ENCODE measurements at regions not wholly inside any gene's neighbourhood (a gene's known extent, or its start where the extent isn't known, plus 50 kb on each side); places are given as distances from the start of the nearest gene placed in this dataset.

DNA sequence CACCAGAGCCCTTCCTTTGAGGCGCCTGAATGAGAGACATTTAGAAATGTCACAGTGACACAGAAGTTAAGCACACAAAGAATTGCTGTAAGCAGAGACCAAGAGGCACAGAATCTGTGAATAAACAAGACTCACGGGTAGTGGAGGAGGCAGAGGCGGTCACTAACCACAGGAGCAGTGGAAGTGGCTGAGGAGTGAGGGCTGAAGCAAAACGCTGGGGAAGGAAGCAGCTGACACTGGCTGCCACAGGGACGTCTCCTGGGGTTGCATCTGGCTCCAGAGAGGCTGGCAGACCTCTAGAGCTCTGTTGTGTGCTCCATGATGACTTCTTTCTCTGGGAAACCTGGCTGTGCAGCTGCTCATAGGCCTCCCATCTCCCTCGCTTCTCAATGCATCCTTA is 65.0 kb upstream of the SLC2A12 start:
- Histone ChIP-seq H3K27me3 (peaks cover 14% of the 10 kb centered on the region), H3K4me3 (no peak overlapping the region), H3K9me3 (no peaks in the 10 kb centered on the region), H3K36me3 (no peaks in the 10 kb centered on the region), H3K27ac (no peak overlapping the region), H3K4me1 (no peaks in the 10 kb centered on the region)
- TF ChIP-seq EP300 (IDR thresholded peaks at IDR 0.05) = no peak
- no peak for TF ChIP-seq POLR2A (IDR thresholded peaks at IDR 0.05)
- TF ChIP-seq, protein P1, sequence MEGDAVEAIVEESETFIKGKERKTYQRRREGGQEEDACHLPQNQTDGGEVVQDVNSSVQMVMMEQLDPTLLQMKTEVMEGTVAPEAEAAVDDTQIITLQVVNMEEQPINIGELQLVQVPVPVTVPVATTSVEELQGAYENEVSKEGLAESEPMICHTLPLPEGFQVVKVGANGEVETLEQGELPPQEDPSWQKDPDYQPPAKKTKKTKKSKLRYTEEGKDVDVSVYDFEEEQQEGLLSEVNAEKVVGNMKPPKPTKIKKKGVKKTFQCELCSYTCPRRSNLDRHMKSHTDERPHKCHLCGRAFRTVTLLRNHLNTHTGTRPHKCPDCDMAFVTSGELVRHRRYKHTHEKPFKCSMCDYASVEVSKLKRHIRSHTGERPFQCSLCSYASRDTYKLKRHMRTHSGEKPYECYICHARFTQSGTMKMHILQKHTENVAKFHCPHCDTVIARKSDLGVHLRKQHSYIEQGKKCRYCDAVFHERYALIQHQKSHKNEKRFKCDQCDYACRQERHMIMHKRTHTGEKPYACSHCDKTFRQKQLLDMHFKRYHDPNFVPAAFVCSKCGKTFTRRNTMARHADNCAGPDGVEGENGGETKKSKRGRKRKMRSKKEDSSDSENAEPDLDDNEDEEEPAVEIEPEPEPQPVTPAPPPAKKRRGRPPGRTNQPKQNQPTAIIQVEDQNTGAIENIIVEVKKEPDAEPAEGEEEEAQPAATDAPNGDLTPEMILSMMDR (IDR thresholded peaks at IDR 0.05) = no peak
- WGBS = 54% methylated on average over 6 of the region's 6 CpGs
- DNase-seq (ENCODE audit: low spot score in 2 of 2) = no peak

DNA sequence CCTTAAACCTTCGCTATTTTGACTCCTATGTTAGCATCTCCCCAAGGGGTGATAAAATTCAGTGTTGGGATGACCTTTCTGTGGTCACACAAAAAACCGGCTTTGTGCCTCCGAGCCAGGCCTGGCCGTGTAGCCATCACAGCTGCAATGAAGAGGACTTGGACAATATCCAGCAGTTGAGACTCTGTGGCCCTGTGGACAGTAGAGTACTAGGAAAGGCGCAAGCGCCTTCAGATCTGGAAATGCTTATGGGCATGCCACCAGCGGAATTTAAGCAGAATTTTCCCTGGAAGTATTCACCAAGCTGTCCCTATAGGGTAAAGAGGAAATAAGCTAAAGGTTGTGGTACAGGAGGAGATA is 63.3 kb upstream of the SLC2A12 start:
- no peak for DNase-seq (ENCODE audit: low spot score in 2 of 2)
- TF ChIP-seq, protein P1 (IDR thresholded peaks at IDR 0.05) = no peak
- TF ChIP-seq POLR2AphosphoS5 (IDR thresholded peaks at IDR 0.05) (no peak), POLR2A (IDR thresholded peaks at IDR 0.05) (no peak), EP300 (IDR thresholded peaks at IDR 0.05) (no peak)
- no peaks in the 10 kb centered on the region for H3K36me3 ChIP-seq
- H3K4me1 ChIP-seq = no peaks in the 10 kb centered on the region
- H3K9me3 ChIP-seq = no peaks in the 10 kb centered on the region
- H3K27me3 ChIP-seq = peaks cover 14% of the 10 kb centered on the region
- H3K4me3 ChIP-seq = no peak overlapping the region
- WGBS = 79% methylated on average over 7 of the region's 7 CpGs
- H3K27ac ChIP-seq = no peak overlapping the region

DNA sequence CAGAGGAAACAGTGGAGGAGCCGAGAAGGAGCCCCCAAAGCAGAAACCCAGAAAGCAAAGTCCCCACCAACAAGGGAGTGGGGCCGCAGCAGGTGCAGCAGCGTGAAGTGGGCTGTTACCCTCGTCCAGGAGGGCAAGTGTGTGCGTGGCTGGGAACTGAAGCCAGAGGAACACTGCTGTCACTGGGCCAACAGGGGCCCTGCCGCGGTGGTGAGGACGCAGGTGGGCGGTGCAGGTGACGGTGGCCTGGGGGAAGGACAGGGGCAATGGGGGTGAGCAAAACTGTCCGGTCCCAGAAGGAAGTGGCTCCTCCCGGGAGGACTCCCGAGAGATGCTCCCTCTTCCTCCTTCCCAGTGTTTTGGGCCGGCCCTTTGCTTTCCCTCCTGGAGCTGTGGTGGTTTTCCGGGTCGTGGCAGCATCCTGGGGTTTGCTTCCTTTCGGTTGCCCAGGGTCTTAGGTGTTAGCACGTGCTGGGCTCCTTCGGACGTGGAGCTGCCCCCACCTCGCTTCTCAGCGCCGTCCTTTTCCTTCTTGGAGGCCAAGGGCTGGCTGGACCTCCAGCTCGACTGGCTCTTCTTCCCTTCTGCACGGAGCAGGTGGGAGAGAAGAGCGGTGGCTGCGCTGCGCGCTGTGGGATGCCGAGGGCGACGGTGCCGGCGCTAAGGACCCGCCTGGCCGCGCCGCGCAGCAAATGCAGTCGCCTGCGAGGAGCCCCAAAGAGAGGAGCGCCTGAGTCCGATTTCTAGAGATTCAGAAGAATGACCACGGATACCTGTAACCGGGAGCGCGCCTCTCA is 62.7 kb upstream of the SLC2A12 start:
- no peak for DNase-seq (ENCODE audit: low spot score in 2 of 2)
- H3K27me3 ChIP-seq = peaks cover 14% of the 10 kb centered on the region
- whole genome bisulfite sequencing = 74% methylated on average over 17 of the region's 47 CpGs
- no peak overlapping the region for H3K27ac ChIP-seq
- no peaks in the 10 kb centered on the region for H3K4me1 ChIP-seq
- TF ChIP-seq POLR2A (IDR thresholded peaks at IDR 0.05) (no peak), EP300 (IDR thresholded peaks at IDR 0.05) (no peak), POLR2AphosphoS5 (IDR thresholded peaks at IDR 0.05) (no peak)
- TF ChIP-seq, protein P1 (IDR thresholded peaks at IDR 0.05) = no peak
- H3K4me3 ChIP-seq = no peak overlapping the region
- H3K36me3 ChIP-seq = no peaks in the 10 kb centered on the region
- H3K9me3 ChIP-seq = no peaks in the 10 kb centered on the region

DNA sequence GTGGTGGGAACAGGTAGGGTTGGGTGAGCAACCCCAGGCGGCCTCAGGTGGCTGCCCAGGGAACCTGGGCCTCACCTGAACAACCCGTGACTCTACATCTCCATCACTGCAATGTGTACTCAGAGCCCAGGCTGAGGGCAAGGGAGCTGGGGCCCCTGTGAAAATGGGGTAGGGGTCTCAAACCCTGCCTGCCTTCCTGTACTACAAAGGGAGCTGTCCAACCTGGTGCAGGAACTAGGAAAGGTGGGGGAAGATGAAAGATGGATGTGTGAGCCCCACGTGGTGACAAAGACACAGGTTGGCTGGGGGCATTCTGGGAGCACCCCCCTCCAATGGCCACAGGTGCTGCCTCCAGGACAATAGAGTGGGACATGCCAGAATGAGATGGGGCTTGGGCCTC is 62.1 kb upstream of the SLC2A12 start:
- TF ChIP-seq EP300 (IDR thresholded peaks at IDR 0.05) (no peak), POLR2AphosphoS5 (IDR thresholded peaks at IDR 0.05) (no peak), POLR2A (IDR thresholded peaks at IDR 0.05) (no peak)
- TF ChIP-seq, protein P1 (IDR thresholded peaks at IDR 0.05) = no peak
- H3K9me3 ChIP-seq = no peaks in the 10 kb centered on the region
- no peak overlapping the region for H3K27ac ChIP-seq
- H3K4me1 ChIP-seq = no peaks in the 10 kb centered on the region
- no peak for DNase-seq (ENCODE audit: low spot score in 2 of 2)
- H3K27me3 ChIP-seq = peaks cover 14% of the 10 kb centered on the region
- no peak overlapping the region for H3K4me3 ChIP-seq
- H3K36me3 ChIP-seq = no peaks in the 10 kb centered on the region
- WGBS = 95% methylated on average over 2 of the region's 3 CpGs

DNA sequence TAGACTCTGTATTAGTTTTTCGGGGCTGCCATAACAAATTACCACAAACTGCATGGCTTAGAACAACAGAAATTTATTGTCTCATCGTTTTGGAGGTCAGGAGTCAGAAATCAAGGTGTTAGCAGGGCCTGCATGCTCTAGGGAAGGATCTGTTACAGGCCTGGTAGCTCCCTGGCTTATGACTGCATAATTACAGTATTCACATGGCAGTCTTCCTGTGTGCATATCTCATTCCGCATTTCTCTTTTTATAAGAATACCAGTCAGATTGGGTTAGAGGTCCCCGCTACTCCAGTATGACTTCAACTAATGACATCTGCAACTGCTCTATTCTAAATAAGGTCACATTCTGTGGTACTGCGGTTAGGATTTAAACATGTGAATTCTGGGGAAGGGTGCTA is 59.3 kb upstream of the SLC2A12 start:
- no peak for TF ChIP-seq POLR2AphosphoS5 (IDR thresholded peaks at IDR 0.05)
- TF ChIP-seq POLR2A (IDR thresholded peaks at IDR 0.05) = no peak
- TF ChIP-seq EP300 (IDR thresholded peaks at IDR 0.05) = no peak
- TF ChIP-seq, protein P1 (IDR thresholded peaks at IDR 0.05) = no peak
- Histone ChIP-seq H3K9me3 (no peaks in the 10 kb centered on the region), H3K27me3 (peaks cover 14% of the 10 kb centered on the region), H3K4me1 (no peaks in the 10 kb centered on the region), H3K36me3 (no peaks in the 10 kb centered on the region), H3K27ac (no peak overlapping the region), H3K4me3 (no peak overlapping the region)
- DNase-seq (ENCODE audit: low spot score in 2 of 2) = no peak
- 92% methylated on average over 5 of the region's 5 CpGs for WGBS

Data from suprapubic skin (tissue), 4 donors.